ENCODE measurements at regions not wholly inside any gene's neighbourhood (a gene's known extent, or its start where the extent isn't known, plus 50 kb on each side); places are given as distances from the start of the nearest gene placed in this dataset.

GRCh38 chr15:70532531-70533186 is 230.7 kb downstream of the UACA start:
- ATAC-seq (ENCODE audit: poor library complexity) (no peak), DNase-seq (no peak)
- intact Hi-C loops (cut with DNase I): no loop called here

GRCh38 chr15:70531576-70531975 is 231.8 kb downstream of the UACA start:
- DNase-seq (no peak), ATAC-seq (ENCODE audit: poor library complexity) (no peak)
- intact Hi-C loops (cut with DNase I): no loop called here

GRCh38 chr15:70530906-70531305 is 232.5 kb downstream of the UACA start:
- intact Hi-C loops (cut with DNase I): no loop called here
- DNase-seq (no peak), ATAC-seq (ENCODE audit: poor library complexity) (no peak)

GRCh38 chr15:70530503-70530902 is 232.9 kb downstream of the UACA start:
- intact Hi-C loops (cut with DNase I): no loop called here
- DNase-seq (no peak), ATAC-seq (ENCODE audit: poor library complexity) (peak; percentile 63)

- no peak for DNase-seq
- peak; percentile 87 for ATAC-seq (ENCODE audit: poor library complexity)
Measured at GRCh38 chr15:70530017-70530499, 233.3 kb downstream of the UACA start.

GRCh38 chr15:70528816-70529215 is 234.5 kb downstream of the UACA start:
- intact Hi-C loops (cut with DNase I): no loop called here
- DNase-seq: no peak
- ATAC-seq (ENCODE audit: poor library complexity): no peak

More at GRCh38 chr15:70530017-70530499, 233.3 kb downstream of the UACA start:
- intact Hi-C loops (cut with DNase I): no loop called here

- peak; percentile 40 for ATAC-seq (ENCODE audit: poor library complexity)
- intact Hi-C loops (cut with DNase I): no loop called here
Measured at GRCh38 chr15:70528270-70528706, 235.1 kb downstream of the UACA start.

GRCh38 chr15:70526974-70527325 is 236.4 kb downstream of the UACA start:
- DNase-seq: no peak
- no peak for ATAC-seq (ENCODE audit: poor library complexity)
- intact Hi-C loops (cut with DNase I): no loop called here

More at GRCh38 chr15:70528270-70528706, 235.1 kb downstream of the UACA start:
- no peak for DNase-seq

- intact Hi-C loops (cut with DNase I): no loop called here
- ATAC-seq (ENCODE audit: poor library complexity) (no peak), DNase-seq (no peak)
Measured at GRCh38 chr15:70526221-70526973, 237.0 kb downstream of the UACA start.

- no peak for ATAC-seq (ENCODE audit: poor library complexity)
- intact Hi-C loops (cut with DNase I): no loop called here
- no peak for DNase-seq
Measured at GRCh38 chr15:70525551-70525950, 237.8 kb downstream of the UACA start.

GRCh38 chr15:70524470-70524869 is 238.9 kb downstream of the UACA start:
- ATAC-seq (ENCODE audit: poor library complexity): no peak
- intact Hi-C loops (cut with DNase I): no loop called here

GRCh38 chr15:70523616-70524015 is 239.7 kb downstream of the UACA start:
- no peak for DNase-seq
- intact Hi-C loops (cut with DNase I): no loop called here

More at GRCh38 chr15:70524470-70524869, 238.9 kb downstream of the UACA start:
- no peak for DNase-seq

GRCh38 chr15:70523192-70523591 is 240.2 kb downstream of the UACA start:
- no peak for ATAC-seq (ENCODE audit: poor library complexity)
- intact Hi-C loops (cut with DNase I): no loop called here
- DNase-seq: no peak

More at GRCh38 chr15:70523616-70524015, 239.7 kb downstream of the UACA start:
- ATAC-seq (ENCODE audit: poor library complexity): no peak

GRCh38 chr15:70522323-70522966 is 240.9 kb downstream of the UACA start:
- intact Hi-C loops (cut with DNase I): no loop called here
- ATAC-seq (ENCODE audit: poor library complexity) (no peak), DNase-seq (no peak)

- intact Hi-C loops (cut with DNase I): no loop called here
- no peak for ATAC-seq (ENCODE audit: poor library complexity)
- no peak for DNase-seq
Measured at GRCh38 chr15:70521576-70522322, 241.6 kb downstream of the UACA start.

- intact Hi-C loops (cut with DNase I): no loop called here
- ATAC-seq (ENCODE audit: poor library complexity): no peak
- DNase-seq: no peak
Measured at GRCh38 chr15:70519616-70520015, 243.7 kb downstream of the UACA start.

- intact Hi-C loops (cut with DNase I): no loop called here
- no peak for DNase-seq
- ATAC-seq (ENCODE audit: poor library complexity): no peak
Measured at GRCh38 chr15:70519004-70519365, 244.4 kb downstream of the UACA start.

GRCh38 chr15:70518201-70519003 is 245.0 kb downstream of the UACA start:
- intact Hi-C loops (cut with DNase I): no loop called here
- ATAC-seq (ENCODE audit: poor library complexity): no peak
- DNase-seq: no peak

Data from Right ventricle myocardium superior (tissue), 1 donor.